ENCODE measurements at regions not wholly inside any gene's neighbourhood (a gene's known extent, or its start where the extent isn't known, plus 50 kb on each side); places are given as distances from the start of the nearest gene placed in this dataset.
A peak's percentile ranks its signal among the peaks of the same experiment; 100 is the strongest.

GRCh38 chr21:16262091-16262490 lies 532.3 kb downstream of the USP25 start:
- no peak for DNase-seq (ENCODE audit: low read depth)
- no peak overlapping the region for H3K4me3 ChIP-seq (ENCODE audit: low read depth, low read length)
- TF ChIP-seq CTCF (IDR thresholded peaks at IDR 0.05; ENCODE audit: insufficient read depth, low read length), result no peak

GRCh38 chr21:16264319-16264718 lies 534.5 kb downstream of the USP25 start:
- peak overlapping the region; percentile 34 for H3K4me3 ChIP-seq (ENCODE audit: low read depth, low read length)
- TF ChIP-seq CTCF (IDR thresholded peaks at IDR 0.05; ENCODE audit: insufficient read depth, low read length), result no peak
- DNase-seq (ENCODE audit: low read depth), result peak; percentile 53

GRCh38 chr21:16269476-16269875 lies 539.7 kb downstream of the USP25 start:
- no peak overlapping the region for H3K4me3 ChIP-seq (ENCODE audit: low read depth, low read length)
- no peak for DNase-seq (ENCODE audit: low read depth)
- TF ChIP-seq CTCF (IDR thresholded peaks at IDR 0.05; ENCODE audit: insufficient read depth, low read length), result no peak

GRCh38 chr21:16279731-16280581 lies 550.2 kb downstream of the USP25 start:
- peak; percentile 63 for DNase-seq (ENCODE audit: low read depth)
- H3K4me3 ChIP-seq (ENCODE audit: low read depth, low read length), result peak overlapping the region; percentile 29
- TF ChIP-seq CTCF (IDR thresholded peaks at IDR 0.05; ENCODE audit: insufficient read depth, low read length), result peak; percentile 11

GRCh38 chr21:16280686-16281091 lies 550.9 kb downstream of the USP25 start:
- TF ChIP-seq CTCF (IDR thresholded peaks at IDR 0.05; ENCODE audit: insufficient read depth, low read length), result no peak
- peak overlapping the region; percentile 15 for H3K4me3 ChIP-seq (ENCODE audit: low read depth, low read length)
- DNase-seq (ENCODE audit: low read depth), result no peak

GRCh38 chr21:16283516-16283915 lies 553.7 kb downstream of the USP25 start:
- no peak for TF ChIP-seq CTCF (IDR thresholded peaks at IDR 0.05; ENCODE audit: insufficient read depth, low read length)
- DNase-seq (ENCODE audit: low read depth), result no peak
- H3K4me3 ChIP-seq (ENCODE audit: low read depth, low read length), result no peak overlapping the region
